ENCODE measurements at regions not wholly inside any gene's neighbourhood (a gene's known extent, or its start where the extent isn't known, plus 50 kb on each side); places are given as distances from the start of the nearest gene placed in this dataset.
A peak's percentile ranks its signal among the peaks of the same experiment; 100 is the strongest.

GRCh38 chr20:1827510-1827973 is 67.7 kb upstream of the SIRPA start:
- Histone ChIP-seq H3K27ac (peak overlapping the region; percentile 72 to 76), H3K27me3 (no peaks in the 10 kb centered on the region), H3K4me1 (peaks cover 0 to 50% of the 10 kb centered on the region in 2 donors)

DNA sequence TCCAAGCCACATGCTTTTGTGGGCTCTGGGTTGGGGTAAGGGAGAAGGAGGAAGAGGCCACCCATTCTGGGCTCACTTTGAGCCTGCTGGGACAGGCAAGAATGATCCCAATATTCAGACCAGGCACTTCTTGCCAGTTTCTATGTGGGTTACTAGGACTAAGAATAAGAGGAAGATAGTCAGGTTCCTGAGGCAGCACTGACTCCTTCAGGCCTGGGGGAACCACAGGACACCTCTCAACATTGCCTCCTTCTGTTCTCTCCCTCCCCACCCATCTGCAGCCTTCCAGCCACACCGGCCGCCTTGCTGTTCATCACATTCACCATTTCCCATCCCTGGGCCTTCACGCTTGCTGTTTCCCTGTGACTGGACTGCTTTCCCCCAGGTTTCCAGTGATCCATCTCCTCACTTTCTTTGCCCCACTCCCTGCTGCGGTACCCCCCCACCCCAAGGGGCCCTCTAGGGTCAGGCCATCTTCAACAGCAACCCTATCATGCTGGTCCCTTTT is 69.2 kb upstream of the SIRPA start:
- H3K9me3 ChIP-seq: peaks cover 6 to 19% of the 10 kb centered on the region in 2 donors
- no peak overlapping the region for H3K4me3 ChIP-seq
- peaks cover 0 to 36% of the 10 kb centered on the region in 2 donors for H3K4me1 ChIP-seq
- no peak for DNase-seq (ENCODE audit: low spot score)
- TF ChIP-seq, protein P1, sequence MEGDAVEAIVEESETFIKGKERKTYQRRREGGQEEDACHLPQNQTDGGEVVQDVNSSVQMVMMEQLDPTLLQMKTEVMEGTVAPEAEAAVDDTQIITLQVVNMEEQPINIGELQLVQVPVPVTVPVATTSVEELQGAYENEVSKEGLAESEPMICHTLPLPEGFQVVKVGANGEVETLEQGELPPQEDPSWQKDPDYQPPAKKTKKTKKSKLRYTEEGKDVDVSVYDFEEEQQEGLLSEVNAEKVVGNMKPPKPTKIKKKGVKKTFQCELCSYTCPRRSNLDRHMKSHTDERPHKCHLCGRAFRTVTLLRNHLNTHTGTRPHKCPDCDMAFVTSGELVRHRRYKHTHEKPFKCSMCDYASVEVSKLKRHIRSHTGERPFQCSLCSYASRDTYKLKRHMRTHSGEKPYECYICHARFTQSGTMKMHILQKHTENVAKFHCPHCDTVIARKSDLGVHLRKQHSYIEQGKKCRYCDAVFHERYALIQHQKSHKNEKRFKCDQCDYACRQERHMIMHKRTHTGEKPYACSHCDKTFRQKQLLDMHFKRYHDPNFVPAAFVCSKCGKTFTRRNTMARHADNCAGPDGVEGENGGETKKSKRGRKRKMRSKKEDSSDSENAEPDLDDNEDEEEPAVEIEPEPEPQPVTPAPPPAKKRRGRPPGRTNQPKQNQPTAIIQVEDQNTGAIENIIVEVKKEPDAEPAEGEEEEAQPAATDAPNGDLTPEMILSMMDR (IDR thresholded peaks at IDR 0.05): no peak
- H3K27me3 ChIP-seq: no peaks in the 10 kb centered on the region
- no peak overlapping the region for H3K27ac ChIP-seq
- no peaks in the 10 kb centered on the region for H3K36me3 ChIP-seq

More at GRCh38 chr20:1827510-1827973, 67.7 kb upstream of the SIRPA start:
- Histone ChIP-seq H3K4me3 (no peak overlapping the region), H3K36me3 (no peaks in the 10 kb centered on the region), H3K9me3 (peaks cover 5 to 9% of the 10 kb centered on the region in 2 donors)
- TF ChIP-seq, protein P1 (IDR thresholded peaks at IDR 0.05): no peak
- DNase-seq (ENCODE audit: low spot score): no peak

- no peaks in the 10 kb centered on the region for H3K27me3 ChIP-seq
- peaks cover 6 to 19% of the 10 kb centered on the region in 2 donors for H3K9me3 ChIP-seq
- TF ChIP-seq, protein P1 (IDR thresholded peaks at IDR 0.05): no peak
- H3K4me1 ChIP-seq: peaks cover 0 to 31% of the 10 kb centered on the region in 2 donors
- no peak for DNase-seq (ENCODE audit: low spot score)
- no peak overlapping the region for H3K4me3 ChIP-seq
- H3K36me3 ChIP-seq: no peaks in the 10 kb centered on the region
- no peak overlapping the region for H3K27ac ChIP-seq
These were observed 69.7 kb upstream of the SIRPA start for GRCh38 chr20:1825507-1825906.

GRCh38 chr20:1824834-1825233 is 70.4 kb upstream of the SIRPA start:
- H3K4me3 ChIP-seq: no peak overlapping the region
- DNase-seq (ENCODE audit: low spot score): no peak
- peaks cover 6 to 19% of the 10 kb centered on the region in 2 donors for H3K9me3 ChIP-seq
- no peaks in the 10 kb centered on the region for H3K36me3 ChIP-seq
- no peak overlapping the region for H3K27ac ChIP-seq
- TF ChIP-seq, protein P1 (IDR thresholded peaks at IDR 0.05): no peak
- H3K4me1 ChIP-seq: peaks cover 0 to 30% of the 10 kb centered on the region in 2 donors
- no peaks in the 10 kb centered on the region for H3K27me3 ChIP-seq

GRCh38 chr20:1824181-1824580 is 71.0 kb upstream of the SIRPA start:
- no peak for DNase-seq (ENCODE audit: low spot score)
- Histone ChIP-seq H3K36me3 (no peaks in the 10 kb centered on the region), H3K27ac (no peak overlapping the region), H3K9me3 (peaks cover 6 to 19% of the 10 kb centered on the region in 2 donors), H3K4me1 (peaks cover 0 to 30% of the 10 kb centered on the region in 2 donors), H3K4me3 (no peak overlapping the region), H3K27me3 (no peaks in the 10 kb centered on the region)
- TF ChIP-seq, protein P1 (IDR thresholded peaks at IDR 0.05): no peak

- Histone ChIP-seq H3K4me3 (no peak overlapping the region), H3K27ac (no peak overlapping the region), H3K9me3 (peaks cover 6 to 19% of the 10 kb centered on the region in 2 donors), H3K36me3 (no peaks in the 10 kb centered on the region), H3K4me1 (peaks cover 0 to 27% of the 10 kb centered on the region in 2 donors), H3K27me3 (no peaks in the 10 kb centered on the region)
- no peak for DNase-seq (ENCODE audit: low spot score)
- TF ChIP-seq, protein P1 (IDR thresholded peaks at IDR 0.05): no peak
These were observed 71.8 kb upstream of the SIRPA start for GRCh38 chr20:1823450-1823844.
